ENCODE measurements at regions not wholly inside any gene's neighbourhood (a gene's known extent, or its start where the extent isn't known, plus 50 kb on each side); places are given as distances from the start of the nearest gene placed in this dataset.
"Not testable (repeated sequence)": the region's sequence is repeated elsewhere in the genome, so short reads cannot be mapped to it uniquely, and the experiment has no call there.

- H3K27ac Mint-ChIP-seq; intact Hi-C loops (cut with micrococcal nuclease); H3K27me3 ChIP-seq (ENCODE audit: control insufficient read depth in 2 of 2, insufficient read depth in 2 of 2, low read length in 2 of 2); H3K27ac ChIP-seq (ENCODE audit: low read depth, low read length); DNase-seq; H3K4me3 ChIP-seq (ENCODE audit: low read length); H3K9me3 ChIP-seq (ENCODE audit: control insufficient read depth in 2 of 3, low read length in 3 of 3); H3K9me3 Mint-ChIP-seq; ATAC-seq; H3K4me3 Mint-ChIP-seq; POLR2A ChIA-PET; CTCF ChIA-PET; H3K4me1 Mint-ChIP-seq; H3K36me3 ChIP-seq (ENCODE audit: control insufficient read depth in 2 of 3, insufficient read depth in 3 of 3, low read length in 3 of 3); H3K36me3 Mint-ChIP-seq; H3K4me1 ChIP-seq (ENCODE audit: control insufficient read depth in 2 of 2, insufficient read depth in 2 of 2, low read length in 2 of 2): not testable (repeated sequence)
- peaks cover 3 to 57% (median 53%) of the 10 kb centered on the region in 5 donors for H3K27me3 Mint-ChIP-seq
These were observed 73.7 kb upstream of the RPL38 start for GRCh38 chr17:74129800-74130199.

GRCh38 chr17:74130276-74130675 is 73.2 kb upstream of the RPL38 start:
- H3K27ac Mint-ChIP-seq = no peak overlapping the region
- intact Hi-C loops (cut with micrococcal nuclease) = no loop called here
- ChIA-PET CTCF (no interaction called here), POLR2A (no interaction called here)
- no peak overlapping the region for H3K4me3 Mint-ChIP-seq
- peaks cover 3 to 56% (median 50%) of the 10 kb centered on the region in 5 donors for H3K27me3 Mint-ChIP-seq
- H3K27ac ChIP-seq (ENCODE audit: low read depth, low read length) = no peak overlapping the region
- peaks cover 0 to 9% (median 0%) of the 10 kb centered on the region in 5 donors for H3K36me3 Mint-ChIP-seq
- DNase-seq (no peak), ATAC-seq (no peak)
- H3K9me3 ChIP-seq (ENCODE audit: control insufficient read depth in 2 of 3, low read length in 3 of 3) = no peaks in the 10 kb centered on the region
- H3K4me1 Mint-ChIP-seq = peaks cover 0 to 5% (median 0%) of the 10 kb centered on the region in 7 donors
- H3K4me3 ChIP-seq (ENCODE audit: low read length) = no peak overlapping the region
- no peaks in the 10 kb centered on the region for H3K4me1 ChIP-seq (ENCODE audit: control insufficient read depth in 2 of 2, insufficient read depth in 2 of 2, low read length in 2 of 2)
- H3K9me3 Mint-ChIP-seq = peaks cover 0 to 4% (median 0%) of the 10 kb centered on the region in 11 donors
- no peaks in the 10 kb centered on the region for H3K36me3 ChIP-seq (ENCODE audit: control insufficient read depth in 2 of 3, insufficient read depth in 3 of 3, low read length in 3 of 3)
- no peaks in the 10 kb centered on the region for H3K27me3 ChIP-seq (ENCODE audit: control insufficient read depth in 2 of 2, insufficient read depth in 2 of 2, low read length in 2 of 2)

GRCh38 chr17:74130841-74131240 is 72.6 kb upstream of the RPL38 start:
- ChIA-PET CTCF (no interaction called here), POLR2A (no interaction called here)
- Histone ChIP-seq H3K36me3 (ENCODE audit: control insufficient read depth in 2 of 3, insufficient read depth in 3 of 3, low read length in 3 of 3) (no peaks in the 10 kb centered on the region), H3K27me3 (ENCODE audit: control insufficient read depth in 2 of 2, insufficient read depth in 2 of 2, low read length in 2 of 2) (no peaks in the 10 kb centered on the region), H3K27ac (ENCODE audit: low read depth, low read length) (no peak overlapping the region), H3K4me3 (ENCODE audit: low read length) (no peak overlapping the region), H3K4me1 (ENCODE audit: control insufficient read depth in 2 of 2, insufficient read depth in 2 of 2, low read length in 2 of 2) (no peaks in the 10 kb centered on the region), H3K9me3 (ENCODE audit: control insufficient read depth in 2 of 3, low read length in 3 of 3) (no peaks in the 10 kb centered on the region)
- DNase-seq (no peak), ATAC-seq (no peak)
- intact Hi-C loops (cut with micrococcal nuclease) = no loop called here
- Mint-ChIP-seq H3K27ac (no peak overlapping the region), H3K36me3 (peaks cover 0 to 9% (median 0%) of the 10 kb centered on the region in 5 donors), H3K9me3 (peaks cover 0 to 3% (median 0%) of the 10 kb centered on the region in 11 donors), H3K4me3 (no peak overlapping the region), H3K4me1 (peaks cover 0 to 5% (median 0%) of the 10 kb centered on the region in 7 donors), H3K27me3 (peaks cover 3 to 59% (median 53%) of the 10 kb centered on the region in 5 donors)

GRCh38 chr17:74132354-74132753 is 71.1 kb upstream of the RPL38 start:
- Histone ChIP-seq H3K27ac (ENCODE audit: low read depth, low read length) (no peak overlapping the region), H3K27me3 (ENCODE audit: control insufficient read depth in 2 of 2, insufficient read depth in 2 of 2, low read length in 2 of 2) (no peaks in the 10 kb centered on the region), H3K36me3 (ENCODE audit: control insufficient read depth in 2 of 3, insufficient read depth in 3 of 3, low read length in 3 of 3) (no peaks in the 10 kb centered on the region), H3K4me1 (ENCODE audit: control insufficient read depth in 2 of 2, insufficient read depth in 2 of 2, low read length in 2 of 2) (no peaks in the 10 kb centered on the region), H3K9me3 (ENCODE audit: control insufficient read depth in 2 of 3, low read length in 3 of 3) (no peaks in the 10 kb centered on the region), H3K4me3 (ENCODE audit: low read length) (no peak overlapping the region)
- ChIA-PET POLR2A (no interaction called here), CTCF (no interaction called here)
- H3K36me3 Mint-ChIP-seq = peaks cover 0 to 9% (median 0%) of the 10 kb centered on the region in 5 donors
- peaks cover 0 to 7% (median 2%) of the 10 kb centered on the region in 11 donors for H3K9me3 Mint-ChIP-seq
- no peak for DNase-seq
- no peaks in the 10 kb centered on the region for H3K4me1 Mint-ChIP-seq
- H3K27me3 Mint-ChIP-seq = peaks cover 13 to 58% (median 53%) of the 10 kb centered on the region in 5 donors
- H3K4me3 Mint-ChIP-seq = no peak overlapping the region
- intact Hi-C loops (cut with micrococcal nuclease) = no loop called here
- no peak for ATAC-seq
- H3K27ac Mint-ChIP-seq = no peak overlapping the region

- no peak overlapping the region for H3K4me3 ChIP-seq (ENCODE audit: low read length)
- intact Hi-C loops (cut with micrococcal nuclease) = no loop called here
- ATAC-seq (no peak), DNase-seq (no peak)
- no peak overlapping the region for H3K27ac ChIP-seq (ENCODE audit: low read depth, low read length)
- ChIA-PET POLR2A (no interaction called here), CTCF (no interaction called here)
- H3K4me1 ChIP-seq (ENCODE audit: control insufficient read depth in 2 of 2, insufficient read depth in 2 of 2, low read length in 2 of 2) = no peaks in the 10 kb centered on the region
- Mint-ChIP-seq H3K4me3 (no peak overlapping the region), H3K9me3 (peaks cover 0 to 16% (median 1%) of the 10 kb centered on the region in 11 donors), H3K36me3 (peaks cover 0 to 4% (median 0%) of the 10 kb centered on the region in 5 donors), H3K27me3 (peaks cover 16 to 58% (median 51%) of the 10 kb centered on the region in 5 donors), H3K27ac (no peak overlapping the region), H3K4me1 (no peaks in the 10 kb centered on the region)
- H3K36me3 ChIP-seq (ENCODE audit: control insufficient read depth in 2 of 3, insufficient read depth in 3 of 3, low read length in 3 of 3) = no peaks in the 10 kb centered on the region
- no peaks in the 10 kb centered on the region for H3K9me3 ChIP-seq (ENCODE audit: control insufficient read depth in 2 of 3, low read length in 3 of 3)
- no peaks in the 10 kb centered on the region for H3K27me3 ChIP-seq (ENCODE audit: control insufficient read depth in 2 of 2, insufficient read depth in 2 of 2, low read length in 2 of 2)
These were observed 69.7 kb upstream of the RPL38 start for GRCh38 chr17:74133740-74134139.

GRCh38 chr17:74134234-74134633 is 69.2 kb upstream of the RPL38 start:
- H3K9me3 ChIP-seq (ENCODE audit: control insufficient read depth in 2 of 3, low read length in 3 of 3); H3K27me3 ChIP-seq (ENCODE audit: control insufficient read depth in 2 of 2, insufficient read depth in 2 of 2, low read length in 2 of 2); H3K4me3 ChIP-seq (ENCODE audit: low read length); H3K36me3 Mint-ChIP-seq; H3K27ac Mint-ChIP-seq; H3K4me1 Mint-ChIP-seq; H3K4me3 Mint-ChIP-seq; H3K27ac ChIP-seq (ENCODE audit: low read depth, low read length); intact Hi-C loops (cut with micrococcal nuclease); H3K36me3 ChIP-seq (ENCODE audit: control insufficient read depth in 2 of 3, insufficient read depth in 3 of 3, low read length in 3 of 3); CTCF ChIA-PET; H3K4me1 ChIP-seq (ENCODE audit: control insufficient read depth in 2 of 2, insufficient read depth in 2 of 2, low read length in 2 of 2); POLR2A ChIA-PET; DNase-seq; ATAC-seq: not testable (repeated sequence)
- Mint-ChIP-seq H3K9me3 (peaks cover 0 to 20% (median 4%) of the 10 kb centered on the region in 11 donors), H3K27me3 (peaks cover 16 to 58% (median 50%) of the 10 kb centered on the region in 5 donors)

GRCh38 chr17:74134991-74135390 is 68.5 kb upstream of the RPL38 start:
- H3K9me3 ChIP-seq (ENCODE audit: control insufficient read depth in 2 of 3, low read length in 3 of 3) = no peaks in the 10 kb centered on the region
- ChIA-PET CTCF (no interaction called here), POLR2A (no interaction called here)
- H3K4me3 ChIP-seq (ENCODE audit: low read length) = no peak overlapping the region
- ATAC-seq (no peak), DNase-seq (no peak)
- Mint-ChIP-seq H3K9me3 (peaks cover 0 to 27% (median 7%) of the 10 kb centered on the region in 11 donors), H3K4me1 (no peaks in the 10 kb centered on the region), H3K4me3 (no peak overlapping the region), H3K36me3 (peaks cover 0 to 4% (median 0%) of the 10 kb centered on the region in 5 donors), H3K27me3 (peaks cover 16 to 60% (median 50%) of the 10 kb centered on the region in 5 donors), H3K27ac (no peak overlapping the region)
- intact Hi-C loops (cut with micrococcal nuclease) = no loop called here
- H3K27ac ChIP-seq (ENCODE audit: low read depth, low read length) = no peak overlapping the region
- H3K27me3 ChIP-seq (ENCODE audit: control insufficient read depth in 2 of 2, insufficient read depth in 2 of 2, low read length in 2 of 2) = no peaks in the 10 kb centered on the region
- no peaks in the 10 kb centered on the region for H3K4me1 ChIP-seq (ENCODE audit: control insufficient read depth in 2 of 2, insufficient read depth in 2 of 2, low read length in 2 of 2)
- H3K36me3 ChIP-seq (ENCODE audit: control insufficient read depth in 2 of 3, insufficient read depth in 3 of 3, low read length in 3 of 3) = no peaks in the 10 kb centered on the region
